A673 (cell line): ENCODE measurements at regions not wholly inside any gene's neighbourhood (a gene's known extent, or its start where the extent isn't known, plus 50 kb on each side); places are given as distances from the start of the nearest gene placed in this dataset.

Experiments used
- BruUV-seq: library from RNA; stranded (reverse); fragments of 400-500 nt; replicated peaks from 2 replicates; lab custom pipeline; 2021; lab: Mats Ljungman, UMichigan
- CTCF ChIA-PET: fragments of 300-600 bp; sonication (Branson Sonifier 250); formaldehyde crosslinking; loops from one replicate; lab custom pipeline; 2022; ENCODE audit warnings: antibody characterized with exemption; lab: Charles Lee
- POLR2A ChIA-PET: fragments of 300-600 bp; sonication (Branson Sonifier 250); formaldehyde crosslinking; loops from one replicate; lab custom pipeline; 2022; ENCODE audit warnings: antibody characterized with exemption; ENCODE audit not compliant: low non-redundant PET; lab: Charles Lee
- DNase-seq: peaks from one replicate; pipeline ENCODE4 v3.0.0-alpha.2; 2015; ENCODE audit warnings: low spot score
- H3K27ac ChIP-seq: fragments of 200-600 bp; sonication (generic); 2 replicates; pipeline ENCODE4 v1.5.1; 2016; ENCODE audit warnings: mixed run types, low read depth, mild to moderate bottlenecking, mixed read lengths, antibody characterized with exemption, low read length; ENCODE audit not compliant: poor library complexity, severe bottlenecking
- H3K27me3 ChIP-seq: fragments of 200-600 bp; sonication (generic); replicated peaks from 2 replicates; pipeline ENCODE4 v1.6.1; 2017; ENCODE audit warnings: mixed run types, low read depth, mild to moderate bottlenecking, mixed read lengths, antibody characterized with exemption, low read length; ENCODE audit not compliant: insufficient read depth, poor library complexity
- H3K36me3 ChIP-seq: fragments of 200-600 bp; sonication (generic); 2 replicates; pipeline ENCODE4 v1.6.1; 2016; ENCODE audit warnings: mixed run types, mild to moderate bottlenecking, mixed read lengths, antibody characterized with exemption, low read length; ENCODE audit not compliant: insufficient read depth, poor library complexity, severe bottlenecking
- H3K4me1 ChIP-seq: fragments of 200-600 bp; sonication (generic); 2 replicates; pipeline ENCODE4 v1.6.1; 2017; ENCODE audit warnings: mixed run types, mild to moderate bottlenecking, mixed read lengths, antibody characterized with exemption, low read length; ENCODE audit not compliant: insufficient read depth, poor library complexity, severe bottlenecking
- H3K4me3 ChIP-seq: fragments of 200-600 bp; sonication (generic); 2 replicates; pipeline ENCODE4 v1.5.1; 2016; ENCODE audit warnings: low read depth, mixed run types, mild to moderate bottlenecking, mixed read lengths, low read length; ENCODE audit not compliant: poor library complexity, severe bottlenecking
- H3K9me3 ChIP-seq: fragments of 200-600 bp; sonication (generic); 2 replicates; pipeline ENCODE4 v1.6.1; 2016; ENCODE audit warnings: mixed run types, low read depth, mild to moderate bottlenecking, mixed read lengths, antibody characterized with exemption, low read length; ENCODE audit not compliant: poor library complexity, severe bottlenecking
- EZH2 ChIP-seq: fragments of 200-600 bp; sonication (generic); IDR thresholded peaks from 2 replicates; pipeline ENCODE4 v1.6.1; 2017; ENCODE audit warnings: borderline replicate concordance, low read depth, mild to moderate bottlenecking, mixed read lengths, antibody characterized with exemption, low read length; ENCODE audit not compliant: poor library complexity, severe bottlenecking
- intact Hi-C: fragments of 100-400 bp; cut with micrococcal nuclease; formaldehyde crosslinking; loops from one replicate; pipeline ENCODE4 v1.10.0; 2022; ENCODE audit not compliant: unreplicated experiment
- TF ChIP-seq, protein P1 (sequence below): fragments of 300-800, 200-600 bp; sonication (generic); conservative IDR thresholded peaks from 2 replicates; pipeline ENCODE4 v1.5.1; 2017; ENCODE audit warnings: low read depth, mild to moderate bottlenecking, antibody characterized with exemption, low read length, moderate library complexity, mixed read lengths

DNA sequence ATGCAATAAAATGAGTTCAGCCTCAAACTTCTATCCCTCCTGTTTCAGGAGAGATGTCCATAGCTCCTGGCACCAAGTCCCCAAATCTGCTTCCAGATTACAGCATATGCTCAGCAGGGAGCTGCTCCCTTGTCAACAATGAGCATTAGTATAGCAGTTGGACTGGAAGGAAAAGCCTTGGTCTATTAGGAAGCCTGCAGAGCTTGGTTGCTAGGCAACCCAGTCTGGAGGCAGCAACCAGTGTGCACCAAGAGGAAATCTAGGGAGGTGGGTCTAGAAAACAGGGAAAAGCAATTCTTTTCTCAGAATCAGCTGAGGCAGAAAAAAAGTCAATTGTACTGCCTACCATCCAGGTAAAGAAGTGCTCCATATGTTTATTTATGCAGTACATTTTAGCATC, 229.5 kb upstream of the NMUR2 start:
- Histone ChIP-seq H3K36me3 (no peaks in the 10 kb centered on the region), H3K4me1 (no peaks in the 10 kb centered on the region), H3K27me3 (peaks cover 15% of the 10 kb centered on the region), H3K4me3 (no peak overlapping the region), H3K9me3 (no peaks in the 10 kb centered on the region), H3K27ac (no peak overlapping the region)
- intact Hi-C loops, result no loop called here
- ChIA-PET CTCF (no interaction called here), POLR2A (no interaction called here)
- TF ChIP-seq, protein P1, sequence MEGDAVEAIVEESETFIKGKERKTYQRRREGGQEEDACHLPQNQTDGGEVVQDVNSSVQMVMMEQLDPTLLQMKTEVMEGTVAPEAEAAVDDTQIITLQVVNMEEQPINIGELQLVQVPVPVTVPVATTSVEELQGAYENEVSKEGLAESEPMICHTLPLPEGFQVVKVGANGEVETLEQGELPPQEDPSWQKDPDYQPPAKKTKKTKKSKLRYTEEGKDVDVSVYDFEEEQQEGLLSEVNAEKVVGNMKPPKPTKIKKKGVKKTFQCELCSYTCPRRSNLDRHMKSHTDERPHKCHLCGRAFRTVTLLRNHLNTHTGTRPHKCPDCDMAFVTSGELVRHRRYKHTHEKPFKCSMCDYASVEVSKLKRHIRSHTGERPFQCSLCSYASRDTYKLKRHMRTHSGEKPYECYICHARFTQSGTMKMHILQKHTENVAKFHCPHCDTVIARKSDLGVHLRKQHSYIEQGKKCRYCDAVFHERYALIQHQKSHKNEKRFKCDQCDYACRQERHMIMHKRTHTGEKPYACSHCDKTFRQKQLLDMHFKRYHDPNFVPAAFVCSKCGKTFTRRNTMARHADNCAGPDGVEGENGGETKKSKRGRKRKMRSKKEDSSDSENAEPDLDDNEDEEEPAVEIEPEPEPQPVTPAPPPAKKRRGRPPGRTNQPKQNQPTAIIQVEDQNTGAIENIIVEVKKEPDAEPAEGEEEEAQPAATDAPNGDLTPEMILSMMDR, result no peak
- TF ChIP-seq EZH2, result no peak
- BruUV-seq, result no TSS peak
- DNase-seq, result no peak

DNA sequence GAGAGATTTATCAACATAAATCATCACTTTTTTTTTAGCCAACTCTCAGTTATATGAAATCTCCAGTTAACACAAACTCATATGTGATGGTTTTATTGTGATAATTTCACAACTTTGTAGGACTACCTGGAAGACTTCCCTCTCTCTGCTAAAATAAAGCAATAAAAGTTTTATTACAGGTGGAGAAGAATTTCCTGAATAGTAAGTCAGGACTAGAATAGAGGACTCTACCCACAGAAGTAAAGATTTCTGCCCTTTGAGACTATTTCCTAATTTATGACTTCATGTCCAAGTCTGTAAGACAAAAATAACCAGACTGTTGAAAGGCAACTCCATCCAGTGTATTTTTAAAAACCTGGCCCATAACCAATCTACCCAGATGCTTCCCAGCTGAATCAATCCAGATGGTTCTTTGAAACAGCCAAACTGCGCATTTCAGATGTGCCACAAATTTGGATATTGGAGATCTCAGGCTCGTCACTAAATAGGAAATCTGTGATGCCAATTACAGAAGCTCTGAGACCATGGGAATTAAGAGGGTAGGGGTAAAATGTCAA, 234.0 kb upstream of the NMUR2 start:
- TF ChIP-seq, protein P1, result no peak
- TF ChIP-seq EZH2, result no peak
- no peaks in the 10 kb centered on the region for H3K36me3 ChIP-seq
- no peaks in the 10 kb centered on the region for H3K9me3 ChIP-seq
- ChIA-PET POLR2A (no interaction called here), CTCF (no interaction called here)
- H3K27ac ChIP-seq, result no peak overlapping the region
- intact Hi-C loops, result no loop called here
- no peaks in the 10 kb centered on the region for H3K4me1 ChIP-seq
- no TSS peak for BruUV-seq
- no peak overlapping the region for H3K4me3 ChIP-seq
- H3K27me3 ChIP-seq, result peaks cover 18% of the 10 kb centered on the region
- DNase-seq, result no peak

DNA sequence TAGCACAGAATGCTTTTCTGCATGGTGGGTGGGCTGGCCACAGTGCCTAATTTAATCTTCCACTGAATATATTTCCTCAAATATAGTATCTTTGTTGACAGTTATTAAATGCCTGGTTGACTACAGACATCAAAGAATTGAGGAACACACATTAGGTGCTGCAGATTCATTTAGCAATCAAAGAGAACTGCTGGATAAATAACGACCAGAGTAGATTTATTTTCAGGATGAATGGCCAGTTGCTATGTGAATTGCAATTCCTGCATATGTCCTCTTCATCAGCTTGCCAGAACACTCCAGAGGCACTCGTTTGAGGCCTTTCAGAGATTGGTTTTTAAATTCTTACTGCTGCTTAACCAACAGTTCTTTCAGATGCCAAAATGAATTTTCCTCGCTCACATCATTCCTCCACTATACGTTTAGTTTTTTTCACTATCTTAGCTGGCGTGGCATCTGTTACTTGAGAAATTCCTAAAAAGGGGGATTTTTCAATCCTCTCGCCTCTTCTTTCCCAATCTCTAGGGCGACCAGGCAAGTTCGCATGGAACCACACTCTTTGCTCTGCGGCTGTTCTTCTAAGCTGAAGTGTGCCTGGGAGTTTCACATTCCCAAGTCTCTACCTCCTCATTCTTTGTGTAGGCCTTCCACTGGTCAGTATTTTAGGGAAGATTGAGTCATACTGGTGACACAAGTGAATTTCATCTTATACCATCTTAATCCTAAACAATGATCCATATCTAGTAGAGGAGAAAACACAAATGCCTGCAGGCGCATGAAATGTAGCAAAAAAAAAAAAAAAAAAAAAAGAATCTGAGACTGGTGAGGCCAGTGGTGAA, 237.1 kb upstream of the NMUR2 start:
- H3K4me1 ChIP-seq, result no peaks in the 10 kb centered on the region
- TF ChIP-seq, protein P1, result no peak
- no peak for TF ChIP-seq EZH2
- H3K9me3 ChIP-seq, result no peaks in the 10 kb centered on the region
- H3K27me3 ChIP-seq, result peaks cover 25% of the 10 kb centered on the region
- no peaks in the 10 kb centered on the region for H3K36me3 ChIP-seq
- POLR2A ChIA-PET, result no interaction called here
- no peak overlapping the region for H3K4me3 ChIP-seq
- DNase-seq, result no peak
- CTCF ChIA-PET, result no interaction called here
- no peak overlapping the region for H3K27ac ChIP-seq
- intact Hi-C loops, result no loop called here
- BruUV-seq, result no TSS peak
